GM18499 (cell line): ENCODE measurements at regions not wholly inside any gene's neighbourhood (a gene's known extent, or its start where the extent isn't known, plus 50 kb on each side); places are given as distances from the start of the nearest gene placed in this dataset.
"Not testable (repeated sequence)": the region's sequence is repeated elsewhere in the genome, so short reads cannot be mapped to it uniquely, and the experiment has no call there.

Source experiments
- ATAC-seq: cut with Tn5 transposase; IDR thresholded peaks from one replicate; pipeline ENCODE4 v1.9.1; 2021; ENCODE audit warnings: moderate number of reproducible peaks; ENCODE audit not compliant: insufficient read depth, unreplicated experiment

GRCh38 chr14:105721602-105721970, 195.2 kb downstream of the TMEM121 start:
- not testable (repeated sequence) for ATAC-seq

- ATAC-seq, result not testable (repeated sequence)
Observed at GRCh38 chr14:105721996-105722709, 195.8 kb downstream of the TMEM121 start.

- not testable (repeated sequence) for ATAC-seq
Observed at GRCh38 chr14:105723271-105723670, 196.9 kb downstream of the TMEM121 start.

GRCh38 chr14:105723776-105724175, 197.4 kb downstream of the TMEM121 start:
- ATAC-seq, result not testable (repeated sequence)

- ATAC-seq, result not testable (repeated sequence)
Observed at GRCh38 chr14:105729825-105730368, 203.5 kb downstream of the TMEM121 start.

- ATAC-seq, result not testable (repeated sequence)
Observed at GRCh38 chr14:105730731-105731130, 204.3 kb downstream of the TMEM121 start.

- ATAC-seq, result not testable (repeated sequence)
Observed at GRCh38 chr14:105731221-105731985, 205.0 kb downstream of the TMEM121 start.

GRCh38 chr14:105733081-105734065, 207.0 kb downstream of the TMEM121 start:
- no peak for ATAC-seq

GRCh38 chr14:105734241-105734640, 207.9 kb downstream of the TMEM121 start:
- not testable (repeated sequence) for ATAC-seq

- not testable (repeated sequence) for ATAC-seq
Observed at GRCh38 chr14:105736331-105736730, 209.9 kb downstream of the TMEM121 start.

- no peak for ATAC-seq
Observed at GRCh38 chr14:105737504-105738246, 211.3 kb downstream of the TMEM121 start.

GRCh38 chr14:105738638-105739037, 212.3 kb downstream of the TMEM121 start:
- ATAC-seq, result no peak

- ATAC-seq, result no peak
Observed at GRCh38 chr14:105739331-105740102, 213.1 kb downstream of the TMEM121 start.

GRCh38 chr14:105740272-105740671, 213.9 kb downstream of the TMEM121 start:
- not testable (repeated sequence) for ATAC-seq

- not testable (repeated sequence) for ATAC-seq
Observed at GRCh38 chr14:105740961-105741360, 214.6 kb downstream of the TMEM121 start.

GRCh38 chr14:105741707-105742530, 215.5 kb downstream of the TMEM121 start:
- ATAC-seq, result not testable (repeated sequence)

- ATAC-seq, result no peak
Observed at GRCh38 chr14:105742531-105742848, 216.1 kb downstream of the TMEM121 start.
